SJCRH30 (cell line): ENCODE measurements at regions not wholly inside any gene's neighbourhood (a gene's known extent, or its start where the extent isn't known, plus 50 kb on each side); places are given as distances from the start of the nearest gene placed in this dataset.
"Not testable (repeated sequence)": the region's sequence is repeated elsewhere in the genome, so short reads cannot be mapped to it uniquely, and the experiment has no call there.

Experiments
- DNase-seq, 2 experiments: peaks; one replicate each; pipeline ENCODE4 v3.0.0-alpha.2; 2015 to 2020
- H3K27ac ChIP-seq: fragments of 250-450 bp; sonication (Bioruptor Pico); 2 replicates; pipeline ENCODE4 v1.5.1; 2020; ENCODE audit warnings: mild to moderate bottlenecking, moderate library complexity
- H3K27me3 ChIP-seq: fragments of 250-450 bp; sonication (Bioruptor Pico); 2 replicates; pipeline ENCODE4 v1.5.1; 2020; ENCODE audit warnings: mild to moderate bottlenecking, moderate library complexity
- H3K36me3 ChIP-seq: fragments of 250-450 bp; sonication (Bioruptor Pico); 2 replicates; pipeline ENCODE4 v1.5.1; 2020; ENCODE audit warnings: mild to moderate bottlenecking, moderate library complexity
- H3K4me1 ChIP-seq: fragments of 250-450 bp; sonication (Bioruptor Pico); 2 replicates; pipeline ENCODE4 v1.5.1; 2020; ENCODE audit warnings: mild to moderate bottlenecking, moderate library complexity
- H3K4me3 ChIP-seq: fragments of 250-450 bp; sonication (Bioruptor Pico); 2 replicates; pipeline ENCODE4 v1.5.1; 2020; ENCODE audit warnings: mild to moderate bottlenecking, moderate library complexity
- H3K9me3 ChIP-seq: fragments of 250-450 bp; sonication (Bioruptor Pico); replicated peaks from 2 replicates; pipeline ENCODE4 v1.5.1; 2020; ENCODE audit warnings: mild to moderate bottlenecking, moderate library complexity

DNA sequence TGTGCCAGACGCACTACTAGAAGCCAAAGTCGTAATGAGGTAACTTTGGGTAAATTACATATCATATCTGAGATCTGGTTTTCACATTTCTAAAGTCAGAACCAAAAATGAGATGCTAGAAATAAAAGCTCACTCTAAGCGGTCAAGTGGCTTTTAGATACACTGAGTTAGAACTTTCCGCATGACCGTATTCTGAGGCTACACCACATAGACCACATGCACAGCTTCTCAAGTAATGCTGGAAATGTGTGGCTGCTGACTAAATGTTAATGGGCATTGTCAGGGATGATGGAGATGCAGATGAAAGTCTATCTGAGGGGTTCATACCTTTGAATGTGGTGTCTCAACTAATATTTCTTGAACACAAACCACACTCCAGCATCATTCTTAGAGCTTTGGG is 316.8 kb downstream of the ANAPC1 start:
- H3K4me3 ChIP-seq, H3K9me3 ChIP-seq, DNase-seq, H3K27me3 ChIP-seq, H3K36me3 ChIP-seq, H3K27ac ChIP-seq, H3K4me1 ChIP-seq: not testable (repeated sequence)

DNA sequence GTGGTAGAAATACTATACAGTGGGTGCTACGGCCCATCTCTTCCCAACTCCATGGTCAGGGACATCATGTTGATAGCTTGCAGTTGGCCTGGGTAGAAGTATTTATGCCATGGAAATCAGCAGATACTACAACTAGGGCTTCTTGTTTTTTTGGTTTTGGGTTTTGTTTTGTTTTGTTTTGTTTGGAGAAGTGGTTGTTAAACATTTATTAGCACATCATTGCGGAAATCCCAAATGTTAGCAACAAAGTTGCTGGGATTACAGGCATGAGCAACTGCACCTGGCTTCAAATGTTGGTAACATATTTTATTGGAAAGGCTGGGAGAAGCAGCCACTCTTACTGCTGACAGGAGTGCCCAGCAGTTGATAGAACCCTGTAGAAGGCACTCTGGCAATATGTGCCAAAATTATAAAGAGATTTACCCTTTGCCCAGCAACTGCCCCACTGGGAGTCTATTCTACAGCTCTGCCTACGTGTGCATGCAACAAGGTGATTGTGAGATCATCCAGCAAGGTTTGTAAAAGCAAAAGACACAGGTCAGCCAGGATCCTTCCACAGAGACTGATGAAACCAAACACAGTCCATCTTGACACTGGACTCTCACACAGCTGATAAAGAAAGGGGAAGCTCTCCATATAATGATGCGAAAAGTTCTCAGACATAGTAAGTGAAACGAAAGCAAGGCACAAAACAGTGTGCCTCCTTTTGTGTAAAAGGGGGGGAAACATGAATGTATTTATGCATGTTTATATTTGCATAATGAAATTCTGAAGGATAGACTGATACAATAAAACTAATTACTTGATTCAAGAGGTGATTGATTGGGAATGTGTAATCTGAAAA is 314.4 kb downstream of the ANAPC1 start:
- not testable (repeated sequence) for H3K9me3 ChIP-seq, H3K27ac ChIP-seq, H3K4me1 ChIP-seq, H3K27me3 ChIP-seq, DNase-seq, H3K36me3 ChIP-seq, H3K4me3 ChIP-seq

GRCh38 chr2:111570300-111571114 is 313.5 kb downstream of the ANAPC1 start:
- H3K36me3 ChIP-seq, H3K27me3 ChIP-seq, H3K4me1 ChIP-seq, H3K4me3 ChIP-seq, DNase-seq, H3K27ac ChIP-seq, H3K9me3 ChIP-seq: not testable (repeated sequence)

DNA sequence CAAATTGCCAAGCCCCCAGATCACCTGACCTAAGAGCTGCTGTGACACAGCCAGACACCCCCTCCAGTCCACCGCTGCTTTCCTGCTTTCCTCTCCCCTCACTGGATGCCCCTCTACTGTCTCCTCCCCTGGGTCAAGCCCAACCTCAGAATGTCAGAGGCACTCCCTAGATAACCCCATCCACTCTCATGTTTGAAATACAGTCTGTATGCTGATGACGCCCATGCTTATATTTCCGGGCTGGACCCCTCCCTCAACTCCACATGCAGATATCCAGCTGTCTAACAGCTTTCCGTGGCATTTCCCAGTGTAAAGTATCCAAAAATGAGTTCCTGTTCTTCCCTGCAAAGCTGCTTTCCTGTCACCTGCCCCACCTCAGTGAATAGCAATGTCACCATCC is 309.2 kb downstream of the ANAPC1 start:
- not testable (repeated sequence) for H3K4me1 ChIP-seq, H3K9me3 ChIP-seq, DNase-seq, H3K27ac ChIP-seq, H3K27me3 ChIP-seq, H3K4me3 ChIP-seq, H3K36me3 ChIP-seq

DNA sequence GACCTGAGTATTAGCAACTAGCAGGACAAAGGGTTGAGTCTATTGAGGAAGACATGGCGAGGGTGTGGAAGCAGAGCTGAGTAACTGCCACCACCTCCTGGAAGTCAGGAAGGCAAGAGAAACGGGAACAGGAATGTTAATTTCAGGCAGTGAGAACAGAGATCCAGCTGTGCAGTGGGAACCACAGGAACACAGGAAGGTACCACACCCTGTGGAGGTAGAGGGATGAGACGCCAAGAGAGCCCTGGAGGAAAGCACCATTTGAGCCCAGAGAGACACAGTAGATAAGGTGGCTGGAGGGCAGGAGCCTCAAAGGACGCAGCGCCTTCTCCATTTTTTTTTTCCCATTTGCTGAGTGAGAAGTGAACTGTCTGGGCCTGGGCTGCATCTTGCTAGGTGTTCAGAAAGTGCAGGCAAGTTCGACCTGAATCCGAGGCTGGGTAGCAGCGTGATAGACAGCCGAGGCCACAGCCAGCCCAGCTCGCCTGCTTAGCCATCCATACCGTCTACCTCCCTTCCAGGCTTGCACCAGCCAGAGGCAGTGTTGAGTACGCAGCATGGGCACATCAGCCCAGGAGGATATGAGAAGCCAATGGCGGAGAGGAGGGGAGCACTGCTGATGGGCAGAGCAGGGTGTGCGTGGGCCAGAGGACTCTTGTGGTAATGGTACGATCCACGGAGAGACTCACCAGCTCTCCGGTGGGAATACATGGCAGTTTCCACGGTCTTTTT is 306.7 kb downstream of the ANAPC1 start:
- DNase-seq, H3K36me3 ChIP-seq, H3K27me3 ChIP-seq, H3K4me1 ChIP-seq, H3K9me3 ChIP-seq, H3K27ac ChIP-seq, H3K4me3 ChIP-seq: not testable (repeated sequence)

DNA sequence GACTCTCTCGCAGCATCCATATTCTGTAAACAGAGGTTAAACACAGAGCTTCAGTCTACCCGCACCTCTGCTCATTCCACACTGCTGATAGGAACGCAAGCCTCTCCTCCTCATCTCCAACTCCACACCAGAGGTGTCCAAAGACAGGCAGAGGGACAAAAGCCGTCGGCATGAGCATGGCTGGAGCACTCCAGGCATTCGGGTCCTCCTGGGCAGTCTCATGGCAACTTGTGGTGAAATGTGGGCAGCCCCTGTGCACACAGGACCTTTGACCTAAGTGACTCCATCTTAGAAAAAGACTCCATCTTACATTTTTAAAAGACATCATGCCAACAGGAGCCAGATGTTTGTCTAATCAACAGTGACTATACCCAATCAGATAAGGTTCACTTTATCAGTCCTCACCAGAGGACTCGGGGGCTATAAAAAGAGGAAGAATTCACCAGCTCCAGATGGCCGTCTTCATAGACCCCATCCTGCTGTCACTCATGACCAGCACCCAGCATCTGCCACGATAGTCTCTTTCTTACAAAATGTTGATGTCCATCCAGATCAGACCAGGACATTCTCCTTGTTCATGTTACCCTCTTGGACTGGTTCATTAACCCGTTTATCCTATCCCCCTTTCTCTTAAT is 304.4 kb downstream of the ANAPC1 start:
- not testable (repeated sequence) for H3K36me3 ChIP-seq, H3K27me3 ChIP-seq, H3K9me3 ChIP-seq, H3K4me1 ChIP-seq, DNase-seq, H3K4me3 ChIP-seq, H3K27ac ChIP-seq

- not testable (repeated sequence) for H3K27ac ChIP-seq, H3K4me3 ChIP-seq, DNase-seq
These were observed 303.4 kb downstream of the ANAPC1 start for GRCh38 chr2:111580616-111581015.

GRCh38 chr2:111582090-111582489 is 301.9 kb downstream of the ANAPC1 start:
- not testable (repeated sequence) for H3K36me3 ChIP-seq, H3K4me3 ChIP-seq, H3K4me1 ChIP-seq, H3K27ac ChIP-seq, H3K9me3 ChIP-seq, DNase-seq, H3K27me3 ChIP-seq

More at GRCh38 chr2:111580616-111581015, 303.4 kb downstream of the ANAPC1 start:
- H3K27me3 ChIP-seq, H3K4me1 ChIP-seq, H3K36me3 ChIP-seq, H3K9me3 ChIP-seq: not testable (repeated sequence)

DNA sequence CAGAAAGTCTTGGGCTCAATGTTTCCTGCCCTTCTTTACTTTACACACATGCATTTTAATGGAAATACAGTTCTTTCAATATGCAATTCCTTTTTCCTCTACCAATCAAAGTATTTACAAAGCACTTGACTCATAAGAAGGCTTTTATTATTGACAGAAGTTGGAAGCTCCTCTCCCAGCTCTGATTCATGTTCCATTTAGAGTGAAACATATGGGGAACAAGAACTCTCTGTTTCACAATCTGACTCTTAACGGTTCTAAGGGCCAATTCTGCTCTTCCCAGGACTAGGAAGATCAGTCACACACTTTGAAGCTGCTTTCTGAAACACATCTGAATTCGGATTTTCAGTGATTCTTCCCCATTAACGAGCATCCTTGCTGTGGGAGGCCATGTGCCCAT is 300.5 kb downstream of the ANAPC1 start:
- not testable (repeated sequence) for DNase-seq, H3K9me3 ChIP-seq, H3K4me3 ChIP-seq, H3K36me3 ChIP-seq, H3K27ac ChIP-seq, H3K27me3 ChIP-seq, H3K4me1 ChIP-seq

GRCh38 chr2:111584540-111584939 is 299.5 kb downstream of the ANAPC1 start:
- H3K27me3 ChIP-seq, H3K9me3 ChIP-seq, H3K4me3 ChIP-seq, H3K4me1 ChIP-seq, H3K36me3 ChIP-seq, DNase-seq, H3K27ac ChIP-seq: not testable (repeated sequence)

GRCh38 chr2:111584950-111585349 is 299.0 kb downstream of the ANAPC1 start:
- H3K4me3 ChIP-seq, H3K36me3 ChIP-seq, H3K27ac ChIP-seq, DNase-seq, H3K9me3 ChIP-seq, H3K4me1 ChIP-seq, H3K27me3 ChIP-seq: not testable (repeated sequence)

DNA sequence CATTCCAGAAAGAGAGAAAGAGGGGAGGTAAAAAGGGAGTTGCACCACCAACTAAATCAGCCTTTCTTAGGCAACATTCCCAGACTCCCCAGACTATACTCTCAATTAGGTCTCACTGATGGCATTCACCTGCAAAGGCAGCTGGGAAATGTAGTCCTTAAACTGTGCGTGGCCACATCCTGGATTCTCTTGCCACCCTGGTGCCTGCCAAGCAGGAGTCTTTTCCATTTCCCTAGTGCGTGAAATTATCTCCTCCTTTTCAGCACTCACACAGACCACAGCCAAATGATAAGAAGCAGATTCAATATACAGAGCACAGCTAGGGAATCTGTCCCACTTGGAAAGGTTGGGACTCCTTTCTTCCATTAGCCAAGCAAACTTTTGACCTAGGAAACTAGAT is 298.0 kb downstream of the ANAPC1 start:
- H3K9me3 ChIP-seq, H3K4me3 ChIP-seq, H3K27me3 ChIP-seq, H3K36me3 ChIP-seq, DNase-seq, H3K27ac ChIP-seq, H3K4me1 ChIP-seq: not testable (repeated sequence)

DNA sequence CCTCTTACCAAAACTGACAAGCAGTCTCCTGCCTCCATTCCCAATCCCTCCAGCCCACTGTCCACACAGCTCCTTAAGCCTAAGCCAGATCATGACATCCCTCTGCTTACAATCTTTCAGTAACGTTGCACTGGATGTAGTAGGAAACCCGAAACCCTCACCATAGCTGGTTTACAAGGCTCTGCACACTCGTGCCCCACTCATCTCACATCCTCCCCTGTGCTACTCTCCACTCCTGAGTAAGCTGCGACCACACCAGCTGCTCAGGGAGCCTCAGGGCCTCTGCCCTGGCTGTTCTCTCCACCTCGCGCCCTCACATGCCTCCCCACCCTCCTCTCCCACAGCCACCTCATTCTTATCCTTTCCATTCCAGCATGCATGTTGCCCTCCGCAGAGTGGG is 288.9 kb downstream of the ANAPC1 start:
- H3K27me3 ChIP-seq, H3K36me3 ChIP-seq, H3K27ac ChIP-seq, H3K4me3 ChIP-seq, H3K4me1 ChIP-seq, H3K9me3 ChIP-seq, DNase-seq: not testable (repeated sequence)

DNA sequence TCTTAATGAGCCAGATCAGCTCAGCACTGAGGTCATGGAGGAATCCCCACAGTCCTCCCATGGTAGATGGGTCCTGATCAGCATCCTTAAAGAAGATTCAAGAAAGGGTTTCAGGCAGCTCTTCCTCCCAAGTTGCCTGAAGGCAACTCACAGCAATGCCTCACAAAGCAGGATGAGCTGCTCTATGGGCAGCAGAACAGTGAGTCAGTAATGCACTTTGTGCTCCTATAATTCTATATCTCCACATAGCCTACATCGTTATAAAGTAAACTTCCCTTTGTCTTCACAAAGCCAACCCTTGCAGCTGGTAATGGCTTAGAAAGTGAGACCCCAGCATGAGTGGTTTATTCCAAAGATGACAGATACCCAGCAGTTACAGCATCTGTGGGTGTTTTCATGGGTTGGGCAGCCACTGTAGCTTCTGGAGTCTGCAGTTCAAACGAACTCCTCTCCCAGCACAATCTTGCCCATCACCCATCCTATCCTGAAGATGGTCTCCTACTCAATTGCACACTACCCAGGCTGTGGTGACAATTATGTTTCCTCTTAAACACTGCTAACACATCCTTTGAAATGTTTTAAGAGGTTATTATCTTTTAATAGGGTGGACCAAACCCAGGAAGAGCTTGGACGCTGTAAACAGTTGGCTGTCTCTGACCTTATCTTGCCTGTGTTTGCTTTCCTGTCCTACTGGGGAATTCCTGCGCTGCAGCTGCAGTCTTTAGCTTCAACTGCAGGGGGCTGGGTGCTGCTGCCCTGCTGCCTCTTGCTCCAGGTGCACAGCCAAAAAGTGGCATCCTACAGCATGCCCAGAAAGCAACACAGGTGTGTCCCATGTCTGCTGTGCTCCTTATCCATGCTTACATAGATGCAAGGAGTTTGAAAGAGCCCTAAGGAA is 286.9 kb downstream of the ANAPC1 start:
- not testable (repeated sequence) for H3K36me3 ChIP-seq, H3K27ac ChIP-seq, H3K27me3 ChIP-seq, H3K4me3 ChIP-seq, DNase-seq, H3K4me1 ChIP-seq, H3K9me3 ChIP-seq
